ENCODE measurements at regions not wholly inside any gene's neighbourhood (a gene's known extent, or its start where the extent isn't known, plus 50 kb on each side); places are given as distances from the start of the nearest gene placed in this dataset.

- no peaks in the 10 kb centered on the region for H3K36me3 ChIP-seq (ENCODE audit: insufficient read depth, low read length)
- no peak overlapping the region for H3K9ac ChIP-seq (ENCODE audit: low read length)
- H3K79me2 ChIP-seq (ENCODE audit: low read length), result no peaks in the 10 kb centered on the region
- H3K4me1 ChIP-seq (ENCODE audit: low read length), result no peaks in the 10 kb centered on the region
- no peak overlapping the region for H3K4me3 ChIP-seq (ENCODE audit: low read length)
- H3K27me3 ChIP-seq (ENCODE audit: low read length), result no peaks in the 10 kb centered on the region
- H3K4me2 ChIP-seq (ENCODE audit: low read depth, low read length, poor library complexity, severe bottlenecking), result no peak overlapping the region
- no peak overlapping the region for H3K27ac ChIP-seq (ENCODE audit: low read length)
- no peaks in the 10 kb centered on the region for H3K9me3 ChIP-seq (ENCODE audit: low read length)
- H2AFZ ChIP-seq (ENCODE audit: low read length), result no peak overlapping the region
- H4K20me1 ChIP-seq (ENCODE audit: insufficient read depth, low read depth, low read length), result no peaks in the 10 kb centered on the region
- DNase-seq, result no peak
- no peaks in the 10 kb centered on the region for H3K9me2 ChIP-seq (replicated peaks; ENCODE audit: insufficient read depth, low read length)
Measured at GRCh38 chr4:179465131-179465797, 2023.0 kb upstream of the AGA start.

GRCh38 chr4:179467878-179468277 lies 2025.6 kb upstream of the AGA start:
- no peak overlapping the region for H3K4me3 ChIP-seq (ENCODE audit: low read length)
- no peak overlapping the region for H2AFZ ChIP-seq (ENCODE audit: low read length)
- H3K27ac ChIP-seq (ENCODE audit: low read length), result no peak overlapping the region
- H3K36me3 ChIP-seq (ENCODE audit: insufficient read depth, low read length), result no peaks in the 10 kb centered on the region
- no peaks in the 10 kb centered on the region for H3K79me2 ChIP-seq (ENCODE audit: low read length)
- no peaks in the 10 kb centered on the region for H3K9me2 ChIP-seq (replicated peaks; ENCODE audit: insufficient read depth, low read length)
- H3K27me3 ChIP-seq (ENCODE audit: low read length), result no peaks in the 10 kb centered on the region
- H4K20me1 ChIP-seq (ENCODE audit: insufficient read depth, low read depth, low read length), result no peaks in the 10 kb centered on the region
- no peaks in the 10 kb centered on the region for H3K4me1 ChIP-seq (ENCODE audit: low read length)
- no peak overlapping the region for H3K4me2 ChIP-seq (ENCODE audit: low read depth, low read length, poor library complexity, severe bottlenecking)
- H3K9me3 ChIP-seq (ENCODE audit: low read length), result no peaks in the 10 kb centered on the region
- H3K9ac ChIP-seq (ENCODE audit: low read length), result no peak overlapping the region
- no peak for DNase-seq

GRCh38 chr4:179472164-179472563 lies 2029.9 kb upstream of the AGA start:
- no peak for DNase-seq
- Histone ChIP-seq H3K27me3 (ENCODE audit: low read length) (no peaks in the 10 kb centered on the region), H3K9me3 (ENCODE audit: low read length) (no peaks in the 10 kb centered on the region), H3K36me3 (ENCODE audit: insufficient read depth, low read length) (no peaks in the 10 kb centered on the region), H3K9ac (ENCODE audit: low read length) (no peak overlapping the region), H2AFZ (ENCODE audit: low read length) (no peak overlapping the region), H3K9me2 (replicated peaks; ENCODE audit: insufficient read depth, low read length) (no peaks in the 10 kb centered on the region), H3K4me1 (ENCODE audit: low read length) (no peaks in the 10 kb centered on the region), H4K20me1 (ENCODE audit: insufficient read depth, low read depth, low read length) (no peaks in the 10 kb centered on the region), H3K4me3 (ENCODE audit: low read length) (no peak overlapping the region), H3K79me2 (ENCODE audit: low read length) (no peaks in the 10 kb centered on the region), H3K4me2 (ENCODE audit: low read depth, low read length, poor library complexity, severe bottlenecking) (no peak overlapping the region), H3K27ac (ENCODE audit: low read length) (no peak overlapping the region)

- no peak for DNase-seq
- no peaks in the 10 kb centered on the region for H3K27me3 ChIP-seq (ENCODE audit: low read length)
- H3K4me2 ChIP-seq (ENCODE audit: low read depth, low read length, poor library complexity, severe bottlenecking), result no peak overlapping the region
- H3K9ac ChIP-seq (ENCODE audit: low read length), result no peak overlapping the region
- H3K36me3 ChIP-seq (ENCODE audit: insufficient read depth, low read length), result no peaks in the 10 kb centered on the region
- no peaks in the 10 kb centered on the region for H3K9me2 ChIP-seq (replicated peaks; ENCODE audit: insufficient read depth, low read length)
- no peak overlapping the region for H3K4me3 ChIP-seq (ENCODE audit: low read length)
- H3K79me2 ChIP-seq (ENCODE audit: low read length), result no peaks in the 10 kb centered on the region
- H4K20me1 ChIP-seq (ENCODE audit: insufficient read depth, low read depth, low read length), result no peaks in the 10 kb centered on the region
- no peaks in the 10 kb centered on the region for H3K4me1 ChIP-seq (ENCODE audit: low read length)
- H3K9me3 ChIP-seq (ENCODE audit: low read length), result no peaks in the 10 kb centered on the region
- H3K27ac ChIP-seq (ENCODE audit: low read length), result no peak overlapping the region
- no peak overlapping the region for H2AFZ ChIP-seq (ENCODE audit: low read length)
Measured at GRCh38 chr4:179478608-179479007, 2036.4 kb upstream of the AGA start.

GRCh38 chr4:179485781-179486180 lies 2043.5 kb upstream of the AGA start:
- Histone ChIP-seq H3K4me2 (ENCODE audit: low read depth, low read length, poor library complexity, severe bottlenecking) (no peak overlapping the region), H3K4me1 (ENCODE audit: low read length) (no peaks in the 10 kb centered on the region), H3K36me3 (ENCODE audit: insufficient read depth, low read length) (no peaks in the 10 kb centered on the region), H2AFZ (ENCODE audit: low read length) (no peak overlapping the region), H3K9me3 (ENCODE audit: low read length) (no peaks in the 10 kb centered on the region), H3K4me3 (ENCODE audit: low read length) (no peak overlapping the region), H3K27ac (ENCODE audit: low read length) (no peak overlapping the region), H3K79me2 (ENCODE audit: low read length) (no peaks in the 10 kb centered on the region), H4K20me1 (ENCODE audit: insufficient read depth, low read depth, low read length) (no peaks in the 10 kb centered on the region), H3K9ac (ENCODE audit: low read length) (no peak overlapping the region), H3K27me3 (ENCODE audit: low read length) (no peaks in the 10 kb centered on the region), H3K9me2 (replicated peaks; ENCODE audit: insufficient read depth, low read length) (no peaks in the 10 kb centered on the region)
- DNase-seq, result no peak

GRCh38 chr4:179486570-179487335 lies 2044.5 kb upstream of the AGA start:
- Histone ChIP-seq H3K4me3 (ENCODE audit: low read length) (no peak overlapping the region), H2AFZ (ENCODE audit: low read length) (no peak overlapping the region), H4K20me1 (ENCODE audit: insufficient read depth, low read depth, low read length) (no peaks in the 10 kb centered on the region), H3K9me3 (ENCODE audit: low read length) (no peaks in the 10 kb centered on the region), H3K27me3 (ENCODE audit: low read length) (no peaks in the 10 kb centered on the region), H3K36me3 (ENCODE audit: insufficient read depth, low read length) (no peaks in the 10 kb centered on the region), H3K27ac (ENCODE audit: low read length) (no peak overlapping the region), H3K4me1 (ENCODE audit: low read length) (no peaks in the 10 kb centered on the region), H3K9me2 (replicated peaks; ENCODE audit: insufficient read depth, low read length) (no peaks in the 10 kb centered on the region), H3K4me2 (ENCODE audit: low read depth, low read length, poor library complexity, severe bottlenecking) (no peak overlapping the region), H3K9ac (ENCODE audit: low read length) (no peak overlapping the region), H3K79me2 (ENCODE audit: low read length) (no peaks in the 10 kb centered on the region)
- DNase-seq, result no peak

GRCh38 chr4:179492260-179493080 lies 2050.2 kb upstream of the AGA start:
- Histone ChIP-seq H3K4me1 (ENCODE audit: low read length) (no peaks in the 10 kb centered on the region), H3K27ac (ENCODE audit: low read length) (no peak overlapping the region), H3K9me2 (replicated peaks; ENCODE audit: insufficient read depth, low read length) (no peaks in the 10 kb centered on the region), H3K4me2 (ENCODE audit: low read depth, low read length, poor library complexity, severe bottlenecking) (no peak overlapping the region), H3K9ac (ENCODE audit: low read length) (no peak overlapping the region), H3K4me3 (ENCODE audit: low read length) (no peak overlapping the region), H3K27me3 (ENCODE audit: low read length) (no peaks in the 10 kb centered on the region), H3K9me3 (ENCODE audit: low read length) (no peaks in the 10 kb centered on the region), H2AFZ (ENCODE audit: low read length) (no peak overlapping the region), H3K36me3 (ENCODE audit: insufficient read depth, low read length) (no peaks in the 10 kb centered on the region), H3K79me2 (ENCODE audit: low read length) (no peaks in the 10 kb centered on the region), H4K20me1 (ENCODE audit: insufficient read depth, low read depth, low read length) (no peaks in the 10 kb centered on the region)
- DNase-seq, result no peak

GRCh38 chr4:179503976-179504375 lies 2061.7 kb upstream of the AGA start:
- no peaks in the 10 kb centered on the region for H3K27me3 ChIP-seq (ENCODE audit: low read length)
- no peaks in the 10 kb centered on the region for H3K9me3 ChIP-seq (ENCODE audit: low read length)
- no peak overlapping the region for H3K4me3 ChIP-seq (ENCODE audit: low read length)
- no peaks in the 10 kb centered on the region for H3K79me2 ChIP-seq (ENCODE audit: low read length)
- no peak overlapping the region for H2AFZ ChIP-seq (ENCODE audit: low read length)
- no peaks in the 10 kb centered on the region for H3K36me3 ChIP-seq (ENCODE audit: insufficient read depth, low read length)
- no peak overlapping the region for H3K4me2 ChIP-seq (ENCODE audit: low read depth, low read length, poor library complexity, severe bottlenecking)
- no peak overlapping the region for H3K9ac ChIP-seq (ENCODE audit: low read length)
- H4K20me1 ChIP-seq (ENCODE audit: insufficient read depth, low read depth, low read length), result no peaks in the 10 kb centered on the region
- DNase-seq, result no peak
- H3K4me1 ChIP-seq (ENCODE audit: low read length), result no peaks in the 10 kb centered on the region
- no peaks in the 10 kb centered on the region for H3K9me2 ChIP-seq (replicated peaks; ENCODE audit: insufficient read depth, low read length)
- H3K27ac ChIP-seq (ENCODE audit: low read length), result no peak overlapping the region
